ENCODE measurements at regions not wholly inside any gene's neighbourhood (a gene's known extent, or its start where the extent isn't known, plus 50 kb on each side); places are given as distances from the start of the nearest gene placed in this dataset.

GRCh38 chr13:40439928-40440327, 226.5 kb downstream of the FOXO1 start:
- POLR2A ChIA-PET = interaction anchor here (0.6 kb wide), 1 partner anchor 65 kb away, joined by 4 read pairs; no protein-coding TSS in a partner anchor
- intact Hi-C loops (cut with micrococcal nuclease) (no loop called here), in situ Hi-C loops (cut with MboI) (no loop called here)
- BruUV-seq (replicated peaks) = no TSS peak
- H3K79me2 ChIP-seq (ENCODE audit: control insufficient read depth, insufficient read depth, low read length) = no peaks in the 10 kb centered on the region
- no peaks in the 10 kb centered on the region for H3K4me1 ChIP-seq (replicated peaks in 1 of 2; ENCODE audit: control insufficient read depth in 2 of 2, insufficient read depth in 2 of 2, low read length in 2 of 2)
- no peak for ATAC-seq
- H2AFZ ChIP-seq (ENCODE audit: low read depth, low read length) = no peak overlapping the region
- no peaks in the 10 kb centered on the region; a peak in 1 of 5 replicates for H3K27me3 ChIP-seq (ENCODE audit: control insufficient read depth in 2 of 2, insufficient read depth in 2 of 2, low read length in 2 of 2)
- TF ChIP-seq POLR3G (IDR thresholded peaks at IDR 0.05; ENCODE audit: extremely low read depth, insufficient read length, insufficient replicate concordance) (no peak), CEBPG (CRISPR knock-in tag; IDR thresholded peaks at IDR 0.05) (no peak), CEBPG (tag; conservative IDR thresholded peaks at IDR 0.05 in 1 of 2, IDR thresholded peaks at IDR 0.05 in 1 of 2) (no peak), PRPF4 (IDR thresholded peaks at IDR 0.05; ENCODE audit: insufficient read depth, low read depth, low read length, poor library complexity, severe bottlenecking) (no peak)
- H3K9ac ChIP-seq (ENCODE audit: insufficient read depth in 1 of 2, low read depth in 2 of 2, low read length in 2 of 2) = no peak overlapping the region
- no peak for FAIRE-seq
- H3K4me3 ChIP-seq = no peak overlapping the region
- H3K4me2 ChIP-seq (ENCODE audit: insufficient read depth, low read length) = no peak overlapping the region
- CTCF ChIA-PET (ENCODE audit: low intra/inter-chr PET ratio) = interaction anchor here (0.6 kb wide), 1 partner anchor 305 kb away, joined by 3 read pairs; no protein-coding TSS in a partner anchor
- H3K9me3 ChIP-seq (replicated peaks; ENCODE audit: control insufficient read depth, insufficient read depth, low read depth, low read length) = no peaks in the 10 kb centered on the region
- H4K20me1 ChIP-seq (replicated peaks; ENCODE audit: control insufficient read depth, insufficient read depth, low read length) = no peaks in the 10 kb centered on the region
- no peak overlapping the region for H3K27ac ChIP-seq (ENCODE audit: extremely low read depth, low read depth, low read length)
- no peak for DNase-seq (ENCODE audit: extremely low read depth in 1 of 4, low spot score in 3 of 4)
- H3K9me1 ChIP-seq (ENCODE audit: control insufficient read depth, insufficient read depth, low read length) = no peaks in the 10 kb centered on the region
- no peaks in the 10 kb centered on the region for H3K36me3 ChIP-seq (ENCODE audit: control insufficient read depth, insufficient read depth, low read length)

GRCh38 chr13:40440990-40441820, 225.2 kb downstream of the FOXO1 start:
- FAIRE-seq (no peak), ATAC-seq (no peak), DNase-seq (ENCODE audit: extremely low read depth in 1 of 4, low spot score in 3 of 4) (no peak)
- Histone ChIP-seq H3K79me2 (ENCODE audit: control insufficient read depth, insufficient read depth, low read length) (no peaks in the 10 kb centered on the region), H3K9me1 (ENCODE audit: control insufficient read depth, insufficient read depth, low read length) (no peaks in the 10 kb centered on the region), H3K4me2 (ENCODE audit: insufficient read depth, low read length) (no peak overlapping the region), H2AFZ (ENCODE audit: low read depth, low read length) (no peak overlapping the region), H3K27ac (ENCODE audit: extremely low read depth, low read depth, low read length) (no peak overlapping the region), H3K9me3 (replicated peaks; ENCODE audit: control insufficient read depth, insufficient read depth, low read depth, low read length) (no peaks in the 10 kb centered on the region), H3K4me3 (no peak overlapping the region), H3K27me3 (ENCODE audit: control insufficient read depth in 2 of 2, insufficient read depth in 2 of 2, low read length in 2 of 2) (no peaks in the 10 kb centered on the region; a peak in 1 of 5 replicates), H4K20me1 (replicated peaks; ENCODE audit: control insufficient read depth, insufficient read depth, low read length) (no peaks in the 10 kb centered on the region), H3K36me3 (ENCODE audit: control insufficient read depth, insufficient read depth, low read length) (no peaks in the 10 kb centered on the region), H3K9ac (ENCODE audit: insufficient read depth in 1 of 2, low read depth in 2 of 2, low read length in 2 of 2) (no peak overlapping the region), H3K4me1 (replicated peaks in 1 of 2; ENCODE audit: control insufficient read depth in 2 of 2, insufficient read depth in 2 of 2, low read length in 2 of 2) (no peaks in the 10 kb centered on the region)
- intact Hi-C loops (cut with micrococcal nuclease) = no loop called here
- WGBS (ENCODE audit: insufficient coverage, low coverage, missing lambda C conversion rate) = 2% methylated on average over 9 of the region's 9 CpGs
- in situ Hi-C loops (cut with MboI) = no loop called here
- ChIA-PET CTCF (ENCODE audit: low intra/inter-chr PET ratio) (no interaction called here), POLR2A (no interaction called here)
- BruUV-seq (replicated peaks) = no TSS peak
- TF ChIP-seq ZNF766 (CRISPR knock-in tag; conservative IDR thresholded peaks at IDR 0.05) (no peak), SFPQ (IDR thresholded peaks at IDR 0.05; ENCODE audit: low read depth, low read length) (no peak), ZNF79 (CRISPR knock-in tag; IDR thresholded peaks at IDR 0.05; ENCODE audit: low read depth) (no peak), ATF3 (IDR thresholded peaks at IDR 0.05) (no peak), ATF3 (CRISPR knock-in tag; conservative IDR thresholded peaks at IDR 0.05) (no peak), GTF2F1 (IDR thresholded peaks at IDR 0.05; ENCODE audit: low read depth, low read length) (no peak), ZNF282 (CRISPR knock-in tag; IDR thresholded peaks at IDR 0.05) (no peak)
